Activated CD4-positive, alpha-beta T cell treated with anti-CD3 and anti-CD28 coated beads for 48 hours (primary cell): ENCODE measurements at regions not wholly inside any gene's neighbourhood (a gene's known extent, or its start where the extent isn't known, plus 50 kb on each side); places are given as distances from the start of the nearest gene placed in this dataset.

ENCODE experiments used
- DNase-seq: peaks from one replicate; pipeline ENCODE4 v3.0.0-alpha.2; 2020

GRCh38 chr3:94520364-94520763 lies 457.5 kb downstream of the NSUN3 start:
- no peak for DNase-seq

DNA sequence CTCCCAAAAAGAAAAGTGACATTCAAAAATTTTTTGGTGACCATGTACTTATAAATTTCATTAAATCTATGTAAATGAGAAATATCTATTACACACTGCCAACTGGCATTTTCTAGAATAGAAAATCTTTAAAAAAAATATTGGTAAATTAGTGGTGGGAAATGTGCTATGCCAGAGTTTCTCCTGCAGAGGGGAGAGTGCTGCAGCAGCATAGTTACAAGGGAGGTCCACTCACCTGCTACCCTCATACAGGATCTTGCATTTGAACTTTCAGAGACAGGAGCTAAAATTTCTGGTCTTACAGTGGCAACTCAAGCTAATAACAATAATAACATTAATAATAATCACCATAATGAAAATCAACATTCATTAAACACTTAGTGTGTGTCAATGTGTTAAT lies 459.6 kb downstream of the NSUN3 start:
- DNase-seq = no peak

DNA sequence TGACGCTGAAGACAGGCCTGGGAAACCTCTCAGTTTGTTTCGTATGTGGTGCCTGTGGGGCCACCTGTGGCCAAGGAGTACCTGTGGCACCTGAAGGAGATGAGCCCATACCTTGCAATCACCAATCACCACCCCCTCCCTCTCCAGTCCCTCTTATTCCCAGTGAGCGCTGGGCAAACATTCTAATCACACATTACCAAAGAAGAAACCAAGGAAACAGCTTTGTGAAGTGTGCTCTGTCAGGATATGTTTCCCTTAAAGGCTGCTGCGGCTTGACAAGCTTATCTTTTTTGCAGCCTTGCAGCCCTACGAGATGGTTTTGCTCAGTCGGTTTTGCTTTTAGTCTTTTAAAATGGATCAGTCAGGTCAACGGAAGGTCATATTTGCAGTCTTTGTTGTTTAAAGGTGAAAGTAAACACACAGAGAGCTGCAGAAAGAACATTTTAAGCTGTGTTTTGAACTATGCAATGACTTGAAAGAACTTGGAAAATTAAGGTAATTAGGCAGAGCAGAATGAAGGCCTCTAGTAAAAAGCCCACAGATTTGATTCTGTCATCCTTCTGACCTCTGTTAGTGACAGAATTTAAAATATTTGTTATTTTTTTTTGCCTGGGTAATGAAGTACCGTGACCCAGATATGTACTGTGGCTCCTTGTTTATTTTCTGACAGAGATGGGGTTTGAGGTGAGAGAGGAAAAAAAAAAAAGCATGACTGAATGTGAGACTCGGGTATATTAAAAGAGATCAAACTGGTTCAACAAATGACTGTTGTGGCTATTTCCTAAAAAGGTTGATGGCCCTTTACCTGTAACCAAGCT lies 461.4 kb downstream of the NSUN3 start:
- DNase-seq = no peak

- DNase-seq = no peak
Observed at GRCh38 chr3:94525043-94525442, 462.2 kb downstream of the NSUN3 start.

DNA sequence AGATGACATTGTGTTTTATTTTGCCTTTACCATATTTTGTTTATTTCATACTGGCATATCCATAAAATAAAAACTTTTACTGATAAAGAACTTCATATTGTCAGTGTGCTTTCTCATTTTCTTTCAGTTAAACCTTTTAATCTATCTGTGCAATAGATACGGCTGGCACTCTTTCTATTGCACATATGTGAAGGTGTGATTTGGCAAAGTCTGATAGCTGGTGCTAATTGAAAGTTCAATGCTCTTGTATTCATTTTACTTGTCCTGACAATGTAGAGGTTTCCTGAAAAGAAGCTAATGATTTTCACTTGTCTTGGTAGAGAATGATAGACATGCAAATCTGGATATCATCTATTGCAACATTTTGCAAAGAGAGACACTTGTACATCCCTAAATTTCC lies 467.0 kb downstream of the NSUN3 start:
- DNase-seq = no peak

- DNase-seq = no peak
Observed at GRCh38 chr3:94532951-94533350, 470.1 kb downstream of the NSUN3 start.

DNA sequence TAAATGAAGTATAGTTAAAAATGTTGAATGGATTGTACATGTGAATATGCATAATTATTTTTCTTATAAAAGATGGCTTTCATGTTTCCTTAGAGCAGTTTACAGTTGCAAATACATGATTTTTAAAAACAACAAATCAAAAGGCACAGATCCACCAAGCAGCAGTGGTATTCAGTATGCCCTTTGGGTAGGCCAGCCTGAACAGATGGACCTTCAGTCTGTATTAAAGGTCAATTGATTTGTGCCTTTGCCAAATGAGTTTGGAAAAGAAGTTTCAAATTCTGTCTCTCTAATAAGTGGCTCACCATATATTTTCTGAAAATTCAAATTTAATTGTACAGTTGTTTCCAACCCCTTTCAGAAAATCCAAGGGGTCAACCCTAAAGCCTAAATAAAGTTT lies 477.1 kb downstream of the NSUN3 start:
- DNase-seq = no peak

- no peak for DNase-seq
Observed at GRCh38 chr3:94543161-94543560, 480.3 kb downstream of the NSUN3 start.

DNA sequence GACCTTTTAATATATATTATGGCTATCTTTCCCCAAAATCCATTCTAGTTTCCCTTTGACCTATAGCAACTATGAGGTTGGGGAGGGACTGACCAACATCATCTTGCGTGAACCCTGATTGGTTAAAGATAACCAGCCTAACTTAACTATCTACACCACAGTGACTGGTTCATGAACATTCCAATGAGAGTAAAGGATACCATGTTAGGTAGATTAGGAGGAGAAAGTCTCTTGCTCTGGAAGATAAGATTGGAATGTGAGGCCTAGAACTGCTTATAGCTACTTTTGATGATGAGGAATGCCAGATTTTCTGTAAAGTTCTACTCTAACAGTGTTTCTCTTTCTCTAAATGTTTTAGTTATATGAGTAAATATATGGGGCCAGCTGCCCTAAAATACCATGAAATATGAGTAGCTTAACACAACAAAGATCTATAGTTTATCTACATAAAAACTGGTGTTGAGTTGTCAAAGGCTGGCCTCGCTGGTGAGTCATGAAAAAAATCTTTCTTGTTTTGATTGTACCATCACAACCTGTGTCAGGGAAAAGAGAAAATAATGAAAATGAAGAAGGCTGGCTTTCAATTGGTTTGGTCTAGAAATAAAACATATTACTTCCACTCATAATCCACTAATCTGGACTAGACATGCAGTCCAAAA lies 481.4 kb downstream of the NSUN3 start:
- DNase-seq = no peak

DNA sequence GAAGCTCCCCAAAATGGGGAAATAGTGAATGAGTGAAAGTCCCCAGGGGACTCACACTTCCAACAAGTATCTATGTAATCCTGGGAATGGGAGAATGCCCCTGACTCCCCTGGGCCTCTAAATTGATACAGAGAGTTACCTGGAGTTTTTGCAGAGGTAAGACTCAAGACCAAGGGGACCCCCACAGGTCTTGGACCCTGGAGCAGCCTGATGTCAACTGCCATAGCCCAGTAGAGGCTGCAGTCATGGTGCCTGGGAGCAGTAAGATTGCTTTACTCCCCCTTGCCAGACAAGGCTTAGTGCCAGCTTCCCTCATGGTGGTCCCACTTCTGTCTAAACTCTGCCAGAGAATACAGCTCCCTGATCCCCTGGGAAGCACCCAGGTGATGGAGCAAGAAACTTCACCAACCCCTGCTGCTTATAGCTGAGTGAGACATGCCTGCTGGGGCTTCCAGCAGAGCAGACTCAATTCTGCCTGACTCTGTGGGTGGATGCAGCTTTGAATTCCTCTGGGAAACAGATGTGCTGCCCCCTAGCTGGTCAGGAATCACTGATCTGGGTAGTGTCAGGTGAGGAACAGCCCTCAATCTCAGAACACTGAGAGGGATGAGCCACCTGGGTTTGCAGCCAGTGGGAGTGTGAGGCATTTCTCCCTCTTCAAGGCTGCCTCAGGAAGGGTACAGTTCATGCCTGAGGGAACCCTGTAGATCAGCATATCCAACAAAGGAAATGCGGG lies 485.9 kb downstream of the NSUN3 start:
- no peak for DNase-seq

- no peak for DNase-seq
Observed at GRCh38 chr3:94561094-94561493, 498.2 kb downstream of the NSUN3 start.

GRCh38 chr3:94564247-94564646 lies 501.4 kb downstream of the NSUN3 start:
- DNase-seq = no peak

- DNase-seq = no peak
Observed at GRCh38 chr3:94568041-94568440, 505.2 kb downstream of the NSUN3 start.

GRCh38 chr3:94573337-94573736 lies 510.5 kb downstream of the NSUN3 start:
- no peak for DNase-seq

DNA sequence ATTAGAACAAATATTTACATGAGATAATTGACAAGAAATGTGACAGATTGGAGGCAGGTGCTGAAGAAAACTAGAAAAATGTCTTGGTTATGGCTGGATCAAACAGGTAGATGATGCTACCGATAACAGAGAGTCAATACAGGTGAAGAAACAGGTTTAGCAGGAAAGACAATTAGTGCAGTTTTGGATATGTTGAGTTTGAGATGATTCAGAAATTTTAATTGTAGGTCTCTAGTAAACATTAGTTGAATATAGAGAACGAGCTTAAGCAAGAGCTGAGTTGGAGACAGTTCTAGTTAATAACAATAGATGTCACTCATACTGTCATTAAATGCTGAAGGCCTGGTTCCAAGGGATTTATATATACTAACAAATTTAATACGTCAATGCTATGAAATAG lies 524.4 kb downstream of the NSUN3 start:
- DNase-seq = no peak

DNA sequence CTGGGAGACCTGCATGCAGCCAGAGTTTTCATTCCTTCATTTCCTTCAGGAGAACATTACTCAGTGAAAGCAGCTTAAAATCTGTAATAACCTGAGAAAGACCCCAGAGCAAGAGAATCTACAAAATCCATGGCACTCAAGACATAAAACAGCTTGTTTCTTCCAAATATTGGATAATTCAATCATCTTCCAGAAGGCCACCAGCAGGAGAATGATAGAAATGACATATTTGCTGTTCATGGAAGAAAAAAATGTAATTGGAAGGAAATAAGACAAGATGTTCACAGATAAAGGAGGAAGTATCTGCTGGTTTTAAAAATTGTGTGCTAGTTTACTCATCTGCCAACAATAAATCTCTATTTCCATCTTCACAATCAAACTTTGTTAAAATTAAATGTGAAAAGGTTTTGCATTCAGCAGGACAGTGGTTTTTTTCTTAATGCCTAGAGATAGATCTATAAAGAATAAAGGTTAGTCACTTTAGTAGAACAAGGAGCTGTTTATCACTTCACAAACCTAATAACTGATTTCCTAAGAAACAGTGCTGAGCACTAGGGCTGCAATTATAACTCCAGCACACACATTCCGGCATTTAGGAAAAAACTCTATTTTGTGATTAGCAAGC lies 530.8 kb downstream of the NSUN3 start:
- no peak for DNase-seq

DNA sequence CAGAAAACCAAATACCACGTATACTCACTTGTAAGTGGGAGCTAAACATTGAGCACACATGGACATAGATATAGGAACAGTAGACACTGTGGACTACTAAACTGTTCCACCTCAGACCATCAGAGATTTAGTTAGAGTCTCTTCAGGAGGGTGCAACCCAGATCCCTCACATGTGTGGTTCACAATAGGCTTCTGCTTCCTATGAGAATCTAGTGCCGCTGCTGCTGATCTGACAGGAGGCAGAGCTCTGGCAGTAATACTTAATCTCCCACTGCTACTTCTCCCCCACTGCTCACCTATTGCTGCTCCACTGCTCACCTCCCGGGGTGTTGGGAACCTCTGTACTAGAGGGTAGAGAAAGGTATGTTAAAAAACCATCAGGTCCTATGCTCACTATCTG lies 533.3 kb downstream of the NSUN3 start:
- no peak for DNase-seq

GRCh38 chr3:94596887-94597566 lies 534.2 kb downstream of the NSUN3 start:
- no peak for DNase-seq

- no peak for DNase-seq
Observed at GRCh38 chr3:94607778-94608177, 544.9 kb downstream of the NSUN3 start.

DNA sequence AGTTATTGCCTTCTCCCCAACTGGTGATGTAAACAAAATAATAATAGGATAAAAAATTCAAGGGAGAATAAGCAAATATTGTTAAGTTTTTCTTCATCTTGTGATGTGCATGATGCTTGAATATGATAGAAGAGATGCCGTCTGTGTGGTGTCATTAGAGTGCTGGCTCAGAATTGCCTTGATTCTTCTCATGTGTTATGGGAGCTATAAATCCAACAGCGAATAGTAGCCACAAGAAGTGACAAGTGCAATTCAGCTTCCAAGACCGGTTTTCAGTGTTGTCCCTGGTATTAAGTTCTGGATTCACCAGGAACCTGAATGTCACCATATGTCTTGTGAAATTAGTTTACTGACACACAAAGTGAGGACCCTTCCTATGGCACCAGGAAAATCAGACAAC lies 547.0 kb downstream of the NSUN3 start:
- no peak for DNase-seq

DNA sequence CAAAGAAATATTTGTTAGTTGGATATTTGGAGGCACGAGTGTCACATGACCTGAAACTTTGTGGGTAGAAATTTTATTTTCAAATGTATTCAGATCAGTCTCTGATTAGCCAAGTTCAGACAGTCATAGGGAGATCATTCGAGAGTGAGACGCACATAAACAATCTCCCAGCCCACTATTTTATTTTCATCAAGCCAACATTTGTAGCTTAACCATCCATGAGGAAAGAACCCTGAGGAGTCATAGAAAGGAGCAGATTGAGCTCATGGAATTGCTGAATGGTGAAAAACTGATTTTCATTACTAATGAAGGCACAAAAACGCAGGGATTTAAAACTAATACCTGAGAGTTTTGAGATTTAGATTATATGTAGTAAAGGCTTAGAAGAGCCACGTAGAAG lies 548.7 kb downstream of the NSUN3 start:
- DNase-seq = no peak

DNA sequence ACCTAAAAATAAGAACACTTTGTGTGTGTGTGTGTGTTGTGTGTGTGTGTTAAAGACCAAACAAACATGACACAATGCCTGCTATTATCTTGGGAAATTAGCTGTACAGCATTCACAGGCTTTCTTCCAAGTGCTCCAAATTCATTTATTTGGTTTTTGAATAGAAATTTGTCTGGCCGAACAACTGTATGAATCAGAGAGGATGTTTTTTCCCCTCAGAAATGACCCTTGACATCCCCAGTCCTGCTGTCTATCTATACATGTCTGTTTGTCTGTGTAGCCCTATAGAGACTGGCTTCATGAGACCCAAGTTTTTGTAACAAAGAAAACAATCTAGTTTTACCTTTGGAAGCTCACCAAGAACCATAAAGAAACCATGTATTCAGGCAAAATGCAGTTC lies 549.8 kb downstream of the NSUN3 start:
- no peak for DNase-seq

- DNase-seq = no peak
Observed at GRCh38 chr3:94614192-94614591, 551.3 kb downstream of the NSUN3 start.
